ENCODE measurements at regions not wholly inside any gene's neighbourhood (a gene's known extent, or its start where the extent isn't known, plus 50 kb on each side); places are given as distances from the start of the nearest gene placed in this dataset.

DNA sequence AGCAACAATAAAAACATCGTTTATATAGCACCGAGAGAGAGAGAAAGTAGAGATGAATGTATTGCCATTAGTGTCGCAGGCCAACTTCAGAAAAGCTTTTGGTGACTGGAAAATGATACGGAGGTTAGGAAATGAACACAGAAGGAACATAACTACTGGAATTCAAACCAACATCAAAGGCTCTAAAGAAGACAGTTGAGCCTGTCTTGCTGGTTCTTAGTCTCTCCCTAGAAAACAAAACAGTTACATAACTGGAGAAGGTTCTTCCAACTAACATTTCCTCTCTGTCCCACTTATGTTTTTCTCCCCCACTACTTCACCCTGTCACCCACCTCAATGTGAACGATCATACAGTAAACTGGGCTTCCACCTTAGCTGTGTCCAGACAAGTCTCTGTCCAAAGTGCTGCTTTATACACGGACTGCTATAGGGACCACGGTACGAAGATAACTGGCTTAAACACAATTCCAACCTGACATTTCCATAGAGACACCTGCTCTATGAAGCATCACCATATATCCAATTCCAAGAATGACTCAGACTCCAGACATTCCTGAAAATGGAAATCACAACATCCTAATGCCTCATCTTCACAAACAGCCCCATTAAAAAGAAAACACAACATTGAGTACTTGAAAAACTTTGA lies 85.2 kb upstream of the ARHGAP32 start (continued):
- TF ChIP-seq, protein P1, sequence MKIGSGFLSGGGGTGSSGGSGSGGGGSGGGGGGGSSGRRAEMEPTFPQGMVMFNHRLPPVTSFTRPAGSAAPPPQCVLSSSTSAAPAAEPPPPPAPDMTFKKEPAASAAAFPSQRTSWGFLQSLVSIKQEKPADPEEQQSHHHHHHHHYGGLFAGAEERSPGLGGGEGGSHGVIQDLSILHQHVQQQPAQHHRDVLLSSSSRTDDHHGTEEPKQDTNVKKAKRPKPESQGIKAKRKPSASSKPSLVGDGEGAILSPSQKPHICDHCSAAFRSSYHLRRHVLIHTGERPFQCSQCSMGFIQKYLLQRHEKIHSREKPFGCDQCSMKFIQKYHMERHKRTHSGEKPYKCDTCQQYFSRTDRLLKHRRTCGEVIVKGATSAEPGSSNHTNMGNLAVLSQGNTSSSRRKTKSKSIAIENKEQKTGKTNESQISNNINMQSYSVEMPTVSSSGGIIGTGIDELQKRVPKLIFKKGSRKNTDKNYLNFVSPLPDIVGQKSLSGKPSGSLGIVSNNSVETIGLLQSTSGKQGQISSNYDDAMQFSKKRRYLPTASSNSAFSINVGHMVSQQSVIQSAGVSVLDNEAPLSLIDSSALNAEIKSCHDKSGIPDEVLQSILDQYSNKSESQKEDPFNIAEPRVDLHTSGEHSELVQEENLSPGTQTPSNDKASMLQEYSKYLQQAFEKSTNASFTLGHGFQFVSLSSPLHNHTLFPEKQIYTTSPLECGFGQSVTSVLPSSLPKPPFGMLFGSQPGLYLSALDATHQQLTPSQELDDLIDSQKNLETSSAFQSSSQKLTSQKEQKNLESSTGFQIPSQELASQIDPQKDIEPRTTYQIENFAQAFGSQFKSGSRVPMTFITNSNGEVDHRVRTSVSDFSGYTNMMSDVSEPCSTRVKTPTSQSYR (CRISPR knock-in tag; IDR thresholded peaks at IDR 0.05; ENCODE audit: borderline replicate concordance): no peak
- TF ChIP-seq, protein P2, sequence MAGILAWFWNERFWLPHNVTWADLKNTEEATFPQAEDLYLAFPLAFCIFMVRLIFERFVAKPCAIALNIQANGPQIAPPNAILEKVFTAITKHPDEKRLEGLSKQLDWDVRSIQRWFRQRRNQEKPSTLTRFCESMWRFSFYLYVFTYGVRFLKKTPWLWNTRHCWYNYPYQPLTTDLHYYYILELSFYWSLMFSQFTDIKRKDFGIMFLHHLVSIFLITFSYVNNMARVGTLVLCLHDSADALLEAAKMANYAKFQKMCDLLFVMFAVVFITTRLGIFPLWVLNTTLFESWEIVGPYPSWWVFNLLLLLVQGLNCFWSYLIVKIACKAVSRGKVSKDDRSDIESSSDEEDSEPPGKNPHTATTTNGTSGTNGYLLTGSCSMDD (CRISPR knock-in tag; IDR thresholded peaks at IDR 0.05): no peak
- TF ChIP-seq, protein P3, sequence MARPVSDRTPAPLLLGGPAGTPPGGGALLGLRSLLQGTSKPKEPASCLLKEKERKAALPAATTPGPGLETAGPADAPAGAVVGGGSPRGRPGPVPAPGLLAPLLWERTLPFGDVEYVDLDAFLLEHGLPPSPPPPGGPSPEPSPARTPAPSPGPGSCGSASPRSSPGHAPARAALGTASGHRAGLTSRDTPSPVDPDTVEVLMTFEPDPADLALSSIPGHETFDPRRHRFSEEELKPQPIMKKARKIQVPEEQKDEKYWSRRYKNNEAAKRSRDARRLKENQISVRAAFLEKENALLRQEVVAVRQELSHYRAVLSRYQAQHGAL (CRISPR knock-in tag; IDR thresholded peaks at IDR 0.05; ENCODE audit: not compliant biosample characterization): no peak
- no peak for TF ChIP-seq THYN1 (CRISPR knock-in tag; IDR thresholded peaks at IDR 0.05; ENCODE audit: borderline replicate concordance, low read depth)
- TF ChIP-seq ZNF350 (CRISPR knock-in tag; IDR thresholded peaks at IDR 0.05; ENCODE audit: borderline replicate concordance, low read depth): no peak
- peak; percentile 51; the same call in 1 of the 2 replicates for TF ChIP-seq ZNF331 (CRISPR knock-in tag; IDR thresholded peaks at IDR 0.05)
- no peak for TF ChIP-seq HNRNPLL (IDR thresholded peaks at IDR 0.05; ENCODE audit: low read depth, low read length, poor library complexity, severe bottlenecking)
- no peak for TF ChIP-seq RXRA (CRISPR knock-in tag; IDR thresholded peaks at IDR 0.05)
- 0 out of 2 replicates have a peak, but pooled peaks have one; percentile 29 for TF ChIP-seq SMAD3 (CRISPR knock-in tag; IDR thresholded peaks at IDR 0.05)
- no peak for TF ChIP-seq ZFP41 (CRISPR knock-in tag; IDR thresholded peaks at IDR 0.05; ENCODE audit: borderline replicate concordance)
- TF ChIP-seq ZSCAN20 (CRISPR knock-in tag; IDR thresholded peaks at IDR 0.05; ENCODE audit: borderline replicate concordance): no peak
- TF ChIP-seq ZFP82 (CRISPR knock-in tag; IDR thresholded peaks at IDR 0.05; ENCODE audit: borderline replicate concordance): no peak
- TF ChIP-seq, protein P4, sequence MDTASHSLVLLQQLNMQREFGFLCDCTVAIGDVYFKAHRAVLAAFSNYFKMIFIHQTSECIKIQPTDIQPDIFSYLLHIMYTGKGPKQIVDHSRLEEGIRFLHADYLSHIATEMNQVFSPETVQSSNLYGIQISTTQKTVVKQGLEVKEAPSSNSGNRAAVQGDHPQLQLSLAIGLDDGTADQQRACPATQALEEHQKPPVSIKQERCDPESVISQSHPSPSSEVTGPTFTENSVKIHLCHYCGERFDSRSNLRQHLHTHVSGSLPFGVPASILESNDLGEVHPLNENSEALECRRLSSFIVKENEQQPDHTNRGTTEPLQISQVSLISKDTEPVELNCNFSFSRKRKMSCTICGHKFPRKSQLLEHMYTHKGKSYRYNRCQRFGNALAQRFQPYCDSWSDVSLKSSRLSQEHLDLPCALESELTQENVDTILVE (CRISPR knock-in tag; IDR thresholded peaks at IDR 0.05): 0 out of 2 replicates have a peak, but pooled peaks have one; percentile 27
- 0 out of 2 replicates have a peak, but pooled peaks have one; percentile 32 for TF ChIP-seq KMT2A (CRISPR knock-in tag; IDR thresholded peaks at IDR 0.05)
- TF ChIP-seq TAF15 (IDR thresholded peaks at IDR 0.05; ENCODE audit: low read depth, low read length, poor library complexity, severe bottlenecking): no peak
- 0 out of 2 replicates have a peak, but pooled peaks have one; percentile 24 for TF ChIP-seq RXRB (CRISPR knock-in tag; IDR thresholded peaks at IDR 0.05; ENCODE audit: borderline replicate concordance)
- TF ChIP-seq ZNF451 (CRISPR knock-in tag; IDR thresholded peaks at IDR 0.05): no peak
- TF ChIP-seq, protein P5, sequence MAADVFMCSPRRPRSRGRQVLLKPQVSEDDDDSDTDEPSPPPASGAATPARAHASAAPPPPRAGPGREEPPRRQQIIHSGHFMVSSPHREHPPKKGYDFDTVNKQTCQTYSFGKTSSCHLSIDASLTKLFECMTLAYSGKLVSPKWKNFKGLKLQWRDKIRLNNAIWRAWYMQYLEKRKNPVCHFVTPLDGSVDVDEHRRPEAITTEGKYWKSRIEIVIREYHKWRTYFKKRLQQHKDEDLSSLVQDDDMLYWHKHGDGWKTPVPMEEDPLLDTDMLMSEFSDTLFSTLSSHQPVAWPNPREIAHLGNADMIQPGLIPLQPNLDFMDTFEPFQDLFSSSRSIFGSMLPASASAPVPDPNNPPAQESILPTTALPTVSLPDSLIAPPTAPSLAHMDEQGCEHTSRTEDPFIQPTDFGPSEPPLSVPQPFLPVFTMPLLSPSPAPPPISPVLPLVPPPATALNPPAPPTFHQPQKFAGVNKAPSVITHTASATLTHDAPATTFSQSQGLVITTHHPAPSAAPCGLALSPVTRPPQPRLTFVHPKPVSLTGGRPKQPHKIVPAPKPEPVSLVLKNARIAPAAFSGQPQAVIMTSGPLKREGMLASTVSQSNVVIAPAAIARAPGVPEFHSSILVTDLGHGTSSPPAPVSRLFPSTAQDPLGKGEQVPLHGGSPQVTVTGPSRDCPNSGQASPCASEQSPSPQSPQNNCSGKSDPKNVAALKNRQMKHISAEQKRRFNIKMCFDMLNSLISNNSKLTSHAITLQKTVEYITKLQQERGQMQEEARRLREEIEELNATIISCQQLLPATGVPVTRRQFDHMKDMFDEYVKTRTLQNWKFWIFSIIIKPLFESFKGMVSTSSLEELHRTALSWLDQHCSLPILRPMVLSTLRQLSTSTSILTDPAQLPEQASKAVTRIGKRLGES (CRISPR knock-in tag; IDR thresholded peaks at IDR 0.05; ENCODE audit: borderline replicate concordance): no peak
- no peak for TF ChIP-seq ZNF605 (CRISPR knock-in tag; IDR thresholded peaks at IDR 0.05)

Measured in HepG2 (cell line).